SHP77 treated with DMSO at 0.1 percent for 48 hours (cell line): ENCODE measurements at regions not wholly inside any gene's neighbourhood (a gene's known extent, or its start where the extent isn't known, plus 50 kb on each side); places are given as distances from the start of the nearest gene placed in this dataset.

Experiments used
- DNase-seq: peaks from one replicate; lab custom pipeline; 2025; lab: John Stamatoyannopoulos, UW

DNA sequence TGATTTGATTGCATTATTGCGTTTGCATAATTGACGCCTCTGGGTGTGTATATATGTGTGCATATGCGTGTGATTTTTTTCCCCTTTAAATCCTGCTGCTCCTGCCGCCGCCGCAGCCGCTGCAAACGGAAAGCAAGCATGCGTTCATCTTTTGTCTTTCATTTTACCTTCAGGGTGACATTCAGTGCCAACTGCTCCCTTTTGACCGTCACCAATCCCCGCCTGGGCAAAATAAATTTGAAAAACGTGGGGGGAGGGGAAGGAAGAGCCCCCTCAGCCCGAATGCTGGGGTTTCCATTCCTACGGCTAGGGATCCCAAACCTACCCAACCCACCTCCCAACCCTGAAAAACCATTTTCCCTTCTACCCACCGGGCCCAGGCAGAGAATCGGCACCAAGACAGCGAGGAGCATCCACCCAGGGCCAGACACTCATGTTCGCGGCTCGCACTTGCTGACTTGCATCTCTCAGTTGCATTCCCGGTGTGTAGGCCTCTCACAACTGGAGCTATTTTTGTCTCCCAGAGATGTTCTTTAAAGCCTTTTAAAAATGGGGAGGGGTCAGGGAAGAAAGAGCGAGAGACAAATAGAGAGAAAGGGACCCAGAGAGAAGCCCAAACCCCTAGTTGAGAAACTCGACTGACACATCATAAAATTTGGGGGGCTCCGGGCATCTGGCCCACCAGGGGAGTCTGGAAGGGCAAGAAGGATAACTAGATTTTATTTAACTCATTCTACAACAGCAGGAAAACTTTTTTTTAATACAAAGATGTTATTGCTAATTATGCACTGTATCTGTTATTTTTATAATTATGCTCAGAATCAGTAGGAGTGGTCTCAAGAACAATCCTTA is 367.1 kb upstream of the ESRRG start:
- no peak for DNase-seq

GRCh38 chr1:217089361-217090014 is 366.3 kb upstream of the ESRRG start:
- DNase-seq, result no peak

- peak; percentile 65 for DNase-seq
Observed at GRCh38 chr1:217088521-217089284, 365.5 kb upstream of the ESRRG start.

- DNase-seq, result no peak
Observed at GRCh38 chr1:217088011-217088410, 364.8 kb upstream of the ESRRG start.

DNA sequence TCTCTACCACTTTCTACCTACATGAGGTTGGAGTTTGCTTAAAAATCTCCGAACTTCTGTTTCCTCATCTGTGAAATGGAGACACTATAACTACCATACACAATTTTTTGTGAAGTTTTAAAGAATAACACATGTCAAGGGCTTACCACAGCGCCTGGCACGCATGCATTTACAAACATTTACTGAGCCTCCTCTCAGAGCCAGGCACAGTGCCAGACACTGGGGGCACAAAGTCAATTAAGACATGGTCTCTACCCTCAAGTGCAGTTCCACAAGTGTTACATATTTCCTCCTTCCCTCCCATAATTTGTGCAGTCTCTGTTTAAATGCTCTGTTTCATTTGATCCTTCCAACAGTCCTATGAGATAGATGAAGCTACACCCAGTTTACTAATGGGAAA is 356.4 kb upstream of the ESRRG start:
- no peak for DNase-seq

DNA sequence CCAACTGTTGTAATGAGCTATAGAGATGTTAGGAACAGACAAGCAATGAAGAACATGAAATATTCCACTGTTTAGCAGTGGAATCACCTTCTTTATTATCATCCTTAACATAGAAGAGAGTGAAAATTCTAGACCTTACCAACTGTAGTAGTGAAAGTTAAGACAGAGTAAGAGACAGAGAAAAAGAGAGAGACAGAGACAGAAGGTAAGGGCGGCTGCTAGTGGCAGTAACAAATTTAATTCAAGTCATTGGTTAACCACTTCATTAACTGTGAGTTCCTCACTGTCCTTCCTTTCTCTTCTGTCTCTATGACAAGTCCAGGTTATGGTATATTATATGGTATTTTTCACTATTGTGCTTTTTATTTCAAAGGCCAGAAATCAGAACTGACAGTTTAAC is 355.7 kb upstream of the ESRRG start:
- no peak for DNase-seq

- peak; percentile 70 for DNase-seq
Observed at GRCh38 chr1:217078078-217078690, 355.0 kb upstream of the ESRRG start.

- no peak for DNase-seq
Observed at GRCh38 chr1:217077426-217077825, 354.2 kb upstream of the ESRRG start.

DNA sequence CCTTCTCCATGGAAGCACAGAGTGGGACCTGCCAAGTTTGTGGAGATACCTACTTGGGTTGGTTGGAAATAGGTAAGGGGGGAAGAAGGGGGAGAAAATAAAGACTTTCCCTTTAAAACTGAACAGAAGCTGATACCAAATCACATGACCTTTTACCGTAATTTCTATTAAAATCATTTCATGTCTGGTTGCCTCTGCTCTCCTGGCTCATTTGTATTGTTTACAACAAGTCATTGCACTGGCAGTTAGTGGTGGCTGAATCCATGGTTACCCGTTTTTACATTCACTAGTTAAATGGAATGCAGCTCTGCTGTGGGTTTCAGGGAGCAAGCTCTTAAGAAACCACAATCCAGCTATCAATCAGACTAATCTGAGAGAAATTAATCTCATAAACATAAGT is 353.7 kb upstream of the ESRRG start:
- DNase-seq, result no peak

GRCh38 chr1:217072926-217073325 is 349.7 kb upstream of the ESRRG start:
- DNase-seq, result no peak

DNA sequence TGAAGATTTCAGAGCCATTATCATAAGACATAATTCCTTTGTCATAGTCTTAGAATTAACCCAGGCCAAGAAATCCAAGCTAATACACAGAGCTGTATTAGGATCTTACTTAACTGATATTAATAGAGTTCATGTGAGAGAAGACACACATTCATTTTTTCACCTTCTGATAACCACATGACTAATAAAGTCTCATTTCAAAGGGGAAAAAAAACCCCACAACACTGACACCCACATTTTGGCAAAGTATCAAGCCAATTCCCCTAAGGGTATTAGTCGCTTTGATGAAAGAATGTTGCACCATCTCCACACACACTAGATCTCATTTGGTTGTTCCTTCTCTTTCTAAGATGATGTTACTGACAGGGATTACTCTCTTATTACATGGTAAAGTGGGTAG is 344.4 kb upstream of the ESRRG start:
- DNase-seq, result no peak

GRCh38 chr1:217066794-217067193 is 343.6 kb upstream of the ESRRG start:
- DNase-seq, result no peak

- DNase-seq, result no peak
Observed at GRCh38 chr1:217063172-217063908, 340.1 kb upstream of the ESRRG start.

GRCh38 chr1:217062586-217062985 is 339.4 kb upstream of the ESRRG start:
- no peak for DNase-seq

DNA sequence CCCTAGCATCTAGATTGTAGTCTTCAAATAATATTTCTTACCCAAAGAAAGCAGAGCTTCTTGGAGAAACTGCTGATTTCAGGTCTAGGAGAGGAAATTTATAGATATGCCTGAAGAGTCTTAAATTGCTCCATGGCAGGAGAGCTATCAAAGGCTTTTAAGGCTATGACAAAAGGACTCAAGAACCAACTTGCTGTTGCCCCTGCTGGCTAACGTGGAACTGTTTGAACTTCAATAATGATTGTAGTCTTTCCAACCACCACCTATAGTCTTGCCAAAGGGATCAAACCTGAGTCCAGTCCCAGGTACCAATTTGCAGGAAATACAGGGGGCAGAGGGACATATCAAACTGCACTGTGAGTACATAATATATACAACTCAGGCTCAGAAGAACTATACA is 336.2 kb upstream of the ESRRG start:
- DNase-seq, result no peak

DNA sequence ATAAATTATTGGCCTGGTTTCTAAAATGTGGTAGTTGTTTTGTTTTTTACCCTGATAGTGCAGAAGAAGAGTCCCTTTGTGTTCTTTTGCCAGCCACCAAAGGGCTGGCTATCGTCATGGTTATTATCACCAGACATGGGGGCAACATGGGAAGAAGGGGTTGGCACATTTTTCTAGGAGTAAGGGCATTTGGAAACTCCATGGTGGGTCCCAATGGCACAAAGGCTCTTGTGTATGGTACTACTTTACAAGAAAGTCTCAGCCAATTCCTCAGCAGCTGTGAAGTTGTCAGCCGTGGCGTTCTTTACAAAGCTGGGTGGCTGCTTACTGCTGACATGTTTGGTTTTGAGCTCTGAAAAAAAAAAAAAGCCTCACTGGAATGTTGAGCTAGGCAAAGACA is 330.4 kb upstream of the ESRRG start:
- no peak for DNase-seq

DNA sequence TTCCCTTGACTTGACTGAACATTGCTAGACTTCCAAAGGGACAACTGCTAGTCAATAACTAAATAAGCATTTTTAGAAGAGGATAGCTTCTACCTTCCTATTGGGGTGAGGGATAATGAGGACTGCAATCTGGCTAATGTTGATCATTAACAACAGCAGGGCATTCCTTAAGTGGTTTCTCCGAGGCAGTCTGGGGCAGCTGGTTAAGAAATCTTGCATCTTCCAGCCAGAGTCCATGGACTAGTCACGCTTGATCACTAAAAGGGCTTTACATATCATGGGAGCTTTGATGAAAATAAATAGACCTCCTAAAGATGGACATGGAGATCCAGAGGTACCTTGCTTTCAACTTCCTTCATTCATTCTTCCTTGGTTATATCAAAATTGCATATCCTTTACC is 329.4 kb upstream of the ESRRG start:
- no peak for DNase-seq

DNA sequence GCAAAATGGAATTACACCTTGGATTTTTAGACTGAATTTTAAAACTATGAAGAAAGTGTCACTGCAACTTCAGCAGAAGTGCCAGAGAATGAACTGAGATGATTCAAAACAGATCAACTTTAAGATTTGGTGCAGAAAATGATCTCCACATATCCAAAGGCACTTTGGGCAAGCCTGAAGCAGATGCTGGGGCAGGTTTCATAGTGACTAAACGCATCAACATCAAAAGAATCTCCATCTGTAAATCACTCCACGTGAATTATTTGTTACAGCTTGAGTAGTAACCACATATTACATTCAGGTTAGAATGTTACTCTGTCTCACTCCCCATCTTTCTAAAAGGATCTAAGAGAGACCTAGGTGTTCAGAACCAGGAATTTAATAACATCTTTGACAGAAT is 329.0 kb upstream of the ESRRG start:
- DNase-seq, result no peak

- no peak for DNase-seq
Observed at GRCh38 chr1:217049721-217050120, 326.5 kb upstream of the ESRRG start.

GRCh38 chr1:217049081-217049480 is 325.9 kb upstream of the ESRRG start:
- no peak for DNase-seq

- DNase-seq, result no peak
Observed at GRCh38 chr1:217048104-217048707, 325.0 kb upstream of the ESRRG start.
